Glutamatergic neuron (in vitro differentiated cells): ENCODE measurements at regions not wholly inside any gene's neighbourhood (a gene's known extent, or its start where the extent isn't known, plus 50 kb on each side); places are given as distances from the start of the nearest gene placed in this dataset.

ENCODE experiments used
- DNase-seq: peaks from one replicate; pipeline ENCODE4 v3.0.0; 2022
- H3K27ac Mint-ChIP-seq: one replicate; pipeline ENCODE4 v1.8.0; 2020; ENCODE audit warnings: mild to moderate bottlenecking, mixed read lengths, inconsistent platforms; ENCODE audit not compliant: unreplicated experiment
- H3K27me3 Mint-ChIP-seq: one replicate; pipeline ENCODE4 v1.8.0; 2020; ENCODE audit warnings: mild to moderate bottlenecking, moderate library complexity, mixed read lengths, inconsistent platforms; ENCODE audit not compliant: unreplicated experiment
- H3K36me3 Mint-ChIP-seq: one replicate; pipeline ENCODE4 v1.8.0; 2020; ENCODE audit warnings: mild to moderate bottlenecking, mixed read lengths, inconsistent platforms; ENCODE audit not compliant: unreplicated experiment
- H3K4me1 Mint-ChIP-seq: one replicate; pipeline ENCODE4 v1.8.0; 2020; ENCODE audit warnings: mild to moderate bottlenecking, low read depth, mixed read lengths, inconsistent platforms; ENCODE audit not compliant: unreplicated experiment
- H3K4me3 Mint-ChIP-seq: one replicate; pipeline ENCODE4 v1.8.0; 2020; ENCODE audit warnings: mild to moderate bottlenecking, mixed read lengths, inconsistent platforms; ENCODE audit not compliant: unreplicated experiment
- H3K9me3 Mint-ChIP-seq: one replicate; pipeline ENCODE4 v1.8.0; 2020; ENCODE audit warnings: mild to moderate bottlenecking, moderate library complexity, mixed read lengths, inconsistent platforms; ENCODE audit not compliant: unreplicated experiment
- CTCF ChIP-seq: fragments of 200-600 bp; sonication (generic); IDR thresholded peaks from one replicate; pipeline ENCODE4 v1.5.0; 2021; ENCODE audit not compliant: partially characterized antibody, unreplicated experiment

- Mint-ChIP-seq H3K9me3 (peaks cover 2% of the 10 kb centered on the region), H3K27ac (no peak overlapping the region), H3K4me1 (no peaks in the 10 kb centered on the region), H3K36me3 (peaks cover 11% of the 10 kb centered on the region), H3K27me3 (no peaks in the 10 kb centered on the region), H3K4me3 (no peak overlapping the region)
- no peak for TF ChIP-seq CTCF
- no peak for DNase-seq
Measured at GRCh38 chr10:120355425-120355824, 101.6 kb upstream of the PLPP4 start.

GRCh38 chr10:120360571-120360970, 96.5 kb upstream of the PLPP4 start:
- no peak overlapping the region for H3K4me3 Mint-ChIP-seq
- no peaks in the 10 kb centered on the region for H3K4me1 Mint-ChIP-seq
- peaks cover 5% of the 10 kb centered on the region for H3K36me3 Mint-ChIP-seq
- peaks cover 2% of the 10 kb centered on the region for H3K27me3 Mint-ChIP-seq
- no peak for TF ChIP-seq CTCF
- no peaks in the 10 kb centered on the region for H3K9me3 Mint-ChIP-seq
- H3K27ac Mint-ChIP-seq = no peak overlapping the region
- DNase-seq = no peak

- no peaks in the 10 kb centered on the region for H3K4me1 Mint-ChIP-seq
- H3K36me3 Mint-ChIP-seq = no peaks in the 10 kb centered on the region
- H3K27ac Mint-ChIP-seq = no peak overlapping the region
- TF ChIP-seq CTCF = no peak
- H3K27me3 Mint-ChIP-seq = peaks cover 2% of the 10 kb centered on the region
- DNase-seq = no peak
- H3K9me3 Mint-ChIP-seq = no peaks in the 10 kb centered on the region
- no peak overlapping the region for H3K4me3 Mint-ChIP-seq
Measured at GRCh38 chr10:120365872-120366271, 91.2 kb upstream of the PLPP4 start.

GRCh38 chr10:120367341-120367740, 89.7 kb upstream of the PLPP4 start:
- H3K27me3 Mint-ChIP-seq = peaks cover 2% of the 10 kb centered on the region
- no peaks in the 10 kb centered on the region for H3K9me3 Mint-ChIP-seq
- H3K27ac Mint-ChIP-seq = no peak overlapping the region
- H3K4me3 Mint-ChIP-seq = no peak overlapping the region
- H3K4me1 Mint-ChIP-seq = no peaks in the 10 kb centered on the region
- TF ChIP-seq CTCF = no peak
- DNase-seq = no peak
- H3K36me3 Mint-ChIP-seq = no peaks in the 10 kb centered on the region

GRCh38 chr10:120368338-120368737, 88.7 kb upstream of the PLPP4 start:
- DNase-seq = no peak
- H3K4me1 Mint-ChIP-seq = no peaks in the 10 kb centered on the region
- H3K27ac Mint-ChIP-seq = no peak overlapping the region
- H3K27me3 Mint-ChIP-seq = no peaks in the 10 kb centered on the region
- H3K4me3 Mint-ChIP-seq = no peak overlapping the region
- H3K9me3 Mint-ChIP-seq = no peaks in the 10 kb centered on the region
- no peak for TF ChIP-seq CTCF
- no peaks in the 10 kb centered on the region for H3K36me3 Mint-ChIP-seq
